Mucosa of descending colon (tissue), 3 donors: ENCODE measurements at regions not wholly inside any gene's neighbourhood (a gene's known extent, or its start where the extent isn't known, plus 50 kb on each side); places are given as distances from the start of the nearest gene placed in this dataset.
A peak's percentile ranks its signal among the peaks of the same experiment; 100 is the strongest.

ENCODE experiments used
- ATAC-seq: fragments of 200-7000 bp; cut with Tn5 transposase; one replicate; pipeline ENCODE4 v1.9.1; 2020; ENCODE audit warnings: mild to moderate bottlenecking, moderate library complexity
- DNase-seq, 3 donors: peaks; one replicate each; pipeline ENCODE4 v3.0.0-alpha.2; 2020
- H3K36me3 ChIP-seq: fragments of 200-600 bp; one replicate; pipeline ENCODE4 v1.8.0; 2021; ENCODE audit warnings: low read depth, mild to moderate bottlenecking
- H3K4me1 ChIP-seq: fragments of 200-600 bp; one replicate; pipeline ENCODE4 v1.8.0; 2021; ENCODE audit warnings: low read depth, mild to moderate bottlenecking
- H3K4me3 ChIP-seq: fragments of 200-600 bp; one replicate; pipeline ENCODE4 v1.8.0; 2021; ENCODE audit warnings: mild to moderate bottlenecking
- H3K9me3 ChIP-seq: fragments of 200-600 bp; one replicate; pipeline ENCODE4 v1.8.0; 2021; ENCODE audit warnings: mild to moderate bottlenecking
- CTCF ChIP-seq: fragments of 200-600 bp; IDR thresholded peaks from one replicate; pipeline ENCODE4 v1.8.0; 2022; ENCODE audit warnings: antibody characterized with exemption, mild to moderate bottlenecking
- intact Hi-C, 2 donors: fragments of 100-400 bp; cut with DNase I in 1 of 2; cut with micrococcal nuclease in 1 of 2; formaldehyde crosslinking; loops; one replicate each; pipeline versions ENCODE4 v1.11.0 to v1.11.1; 2022; cut with DNase I, micrococcal nuclease
- donor health status: DM: no; HTN: no; CAD: no; lungs with moderate emphysema.
- donor health status: DM: no; HTN: no; CAD: no.
- donor health status: DM: no; HTN: yes; CAD: no.

GRCh38 chr6:84442208-84442607 lies 214.8 kb upstream of the CEP162 start:
- intact Hi-C loops: no loop called here
- DNase-seq (no peak), ATAC-seq (no peak)
- Histone ChIP-seq H3K36me3 (no peaks in the 10 kb centered on the region), H3K4me1 (no peaks in the 10 kb centered on the region), H3K4me3 (no peak overlapping the region), H3K9me3 (no peaks in the 10 kb centered on the region)
- TF ChIP-seq CTCF: no peak

GRCh38 chr6:84441456-84441855 lies 214.0 kb upstream of the CEP162 start:
- H3K4me3 ChIP-seq: no peak overlapping the region
- H3K9me3 ChIP-seq: no peaks in the 10 kb centered on the region
- intact Hi-C loops: no loop called here
- no peak for ATAC-seq
- H3K4me1 ChIP-seq: no peaks in the 10 kb centered on the region
- TF ChIP-seq CTCF: no peak
- no peaks in the 10 kb centered on the region for H3K36me3 ChIP-seq
- no peak for DNase-seq

- Histone ChIP-seq H3K4me3 (no peak overlapping the region), H3K9me3 (no peaks in the 10 kb centered on the region), H3K4me1 (no peaks in the 10 kb centered on the region), H3K36me3 (no peaks in the 10 kb centered on the region)
- DNase-seq (no peak), ATAC-seq (no peak)
- no peak for TF ChIP-seq CTCF
- intact Hi-C loops: no loop called here
Measured at GRCh38 chr6:84434550-84434949, 207.1 kb upstream of the CEP162 start.

GRCh38 chr6:84432619-84433018 lies 205.2 kb upstream of the CEP162 start:
- TF ChIP-seq CTCF: no peak
- intact Hi-C loops: no loop called here
- Histone ChIP-seq H3K9me3 (no peaks in the 10 kb centered on the region), H3K4me1 (no peaks in the 10 kb centered on the region), H3K4me3 (no peak overlapping the region), H3K36me3 (no peaks in the 10 kb centered on the region)
- DNase-seq (no peak), ATAC-seq (no peak)

- ATAC-seq: peak; percentile 42
- no peaks in the 10 kb centered on the region for H3K36me3 ChIP-seq
- no peak for TF ChIP-seq CTCF
- H3K9me3 ChIP-seq: no peaks in the 10 kb centered on the region
- no peak overlapping the region for H3K4me3 ChIP-seq
- H3K4me1 ChIP-seq: no peaks in the 10 kb centered on the region
- intact Hi-C loops: no loop called here
- DNase-seq: peak in 2 of 3 donors; percentile 40 to 45
Measured at GRCh38 chr6:84428300-84428907, 201.0 kb upstream of the CEP162 start.
